ENCODE measurements at regions not wholly inside any gene's neighbourhood (a gene's known extent, or its start where the extent isn't known, plus 50 kb on each side); places are given as distances from the start of the nearest gene placed in this dataset.

GRCh38 chr13:84238381-84238780, 356.1 kb upstream of the SLITRK1 start:
- DNase-seq: no peak

GRCh38 chr13:84237143-84237542, 354.9 kb upstream of the SLITRK1 start:
- peak; percentile 17 for DNase-seq

- no peak for DNase-seq
Measured at GRCh38 chr13:84234416-84234815, 352.1 kb upstream of the SLITRK1 start.

DNA sequence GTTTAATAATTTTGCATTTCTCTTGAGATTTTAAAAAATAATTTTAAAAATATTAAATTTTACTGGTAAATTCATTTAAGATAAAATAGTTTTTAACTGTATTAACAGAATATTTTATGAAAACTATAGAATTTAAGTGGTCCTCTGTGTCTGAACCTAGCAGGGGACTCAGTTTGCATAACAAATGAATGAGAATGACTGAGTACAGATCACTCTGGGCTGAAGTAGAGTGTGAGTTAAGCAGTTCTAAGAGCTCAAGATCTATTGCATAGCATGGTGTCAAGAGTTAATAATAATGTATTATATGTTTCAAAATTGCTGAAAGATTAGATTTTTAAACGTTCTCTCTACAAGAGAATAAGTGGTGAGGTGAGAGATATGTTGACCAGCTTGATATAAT, 348.3 kb upstream of the SLITRK1 start:
- no peak for DNase-seq

- DNase-seq: no peak
Measured at GRCh38 chr13:84211048-84211447, 328.8 kb upstream of the SLITRK1 start.

GRCh38 chr13:84208246-84208910, 326.1 kb upstream of the SLITRK1 start:
- DNase-seq: no peak

DNA sequence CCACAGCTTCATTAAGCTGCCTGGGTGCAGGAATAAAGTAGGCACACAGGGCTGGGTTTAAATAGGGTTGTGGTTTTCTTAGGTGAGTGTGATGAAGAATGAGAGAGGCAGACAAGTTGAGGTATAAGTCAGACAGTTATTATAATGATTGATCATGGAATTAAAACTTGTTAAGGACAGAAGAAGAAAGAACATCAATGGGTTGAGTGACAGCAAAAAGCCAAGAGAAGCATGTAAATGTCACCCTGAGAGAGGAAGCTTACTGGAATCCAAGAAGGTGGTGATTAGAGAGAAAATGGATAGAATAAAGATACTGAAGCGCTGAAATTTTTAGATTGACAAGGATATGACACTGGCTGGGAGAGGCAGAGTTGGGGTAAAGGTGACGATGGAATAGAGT, 325.2 kb upstream of the SLITRK1 start:
- no peak for DNase-seq

DNA sequence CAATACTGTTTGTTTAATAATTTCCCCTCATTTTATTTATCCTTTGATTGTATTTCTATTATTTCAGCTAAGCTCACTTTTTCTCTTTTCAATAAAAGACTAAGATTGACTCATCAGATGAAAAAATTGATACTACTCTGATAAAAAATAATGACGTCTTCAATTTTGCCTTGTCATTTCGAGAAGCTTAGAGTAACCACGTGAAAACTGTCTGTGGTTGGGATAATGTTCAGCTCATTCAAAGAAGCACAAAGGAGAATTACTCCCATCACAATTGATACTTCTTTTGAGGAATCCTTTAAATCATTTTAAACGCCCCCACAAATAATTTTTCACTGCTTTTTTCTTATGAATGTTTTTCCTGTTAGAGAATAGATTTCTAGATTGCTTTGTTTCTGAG, 318.7 kb upstream of the SLITRK1 start:
- no peak for DNase-seq

DNA sequence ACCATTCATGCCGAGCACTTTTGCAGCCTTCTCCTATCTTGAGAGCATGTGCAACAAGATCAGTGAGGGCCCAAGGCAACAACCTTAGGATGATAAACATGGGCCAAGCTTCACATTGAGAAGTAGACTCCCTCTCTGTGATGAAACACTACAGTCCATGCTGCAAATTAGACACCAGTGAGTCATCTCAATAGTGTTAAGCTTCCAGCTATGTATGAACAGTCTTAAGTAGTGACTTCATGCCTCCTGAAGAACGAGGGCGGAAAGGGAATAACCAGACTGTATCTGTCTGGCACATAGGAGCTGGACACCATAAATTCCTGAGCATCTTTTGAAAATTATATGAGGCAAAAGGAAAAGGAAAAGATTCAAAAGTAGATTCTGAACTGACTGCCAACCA, 309.9 kb upstream of the SLITRK1 start:
- no peak for DNase-seq

DNA sequence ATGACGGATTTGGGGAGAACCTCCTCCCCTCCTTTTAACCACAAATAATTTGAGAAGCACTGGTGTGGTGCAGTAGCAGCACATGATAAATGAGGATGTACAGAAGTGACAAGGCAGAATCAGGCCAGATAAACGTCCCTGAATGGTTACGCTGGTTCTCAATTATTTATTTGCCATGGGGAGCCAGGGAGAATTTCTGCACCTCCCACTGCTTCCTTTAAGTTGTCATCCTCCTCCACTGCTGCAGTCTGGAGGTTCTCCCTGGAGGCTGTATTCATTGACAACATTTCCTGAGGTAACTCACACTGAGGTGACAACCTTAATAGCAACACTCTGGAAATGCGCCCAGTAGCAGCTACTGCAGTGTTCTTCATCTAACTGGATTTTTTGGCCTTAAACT, 308.9 kb upstream of the SLITRK1 start:
- DNase-seq: peak; percentile 29

DNA sequence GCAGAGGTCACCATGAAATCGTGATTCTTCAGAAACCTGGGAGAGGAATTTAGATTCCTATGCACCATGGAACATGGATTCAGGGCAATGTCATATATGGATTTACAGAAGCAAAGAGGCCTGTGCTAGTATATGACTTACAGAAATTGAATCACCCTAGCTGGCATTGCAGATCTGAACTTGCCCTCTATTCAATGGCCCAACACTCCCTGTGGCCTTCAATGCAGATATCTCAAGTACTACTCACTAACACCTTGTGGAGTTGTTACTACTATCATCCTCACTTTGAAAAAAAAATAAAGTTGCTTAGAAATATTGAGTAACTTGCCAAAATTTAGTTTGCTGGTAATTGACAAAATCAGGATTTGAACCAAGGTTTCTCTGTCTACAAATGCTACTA, 305.4 kb upstream of the SLITRK1 start:
- no peak for DNase-seq

DNA sequence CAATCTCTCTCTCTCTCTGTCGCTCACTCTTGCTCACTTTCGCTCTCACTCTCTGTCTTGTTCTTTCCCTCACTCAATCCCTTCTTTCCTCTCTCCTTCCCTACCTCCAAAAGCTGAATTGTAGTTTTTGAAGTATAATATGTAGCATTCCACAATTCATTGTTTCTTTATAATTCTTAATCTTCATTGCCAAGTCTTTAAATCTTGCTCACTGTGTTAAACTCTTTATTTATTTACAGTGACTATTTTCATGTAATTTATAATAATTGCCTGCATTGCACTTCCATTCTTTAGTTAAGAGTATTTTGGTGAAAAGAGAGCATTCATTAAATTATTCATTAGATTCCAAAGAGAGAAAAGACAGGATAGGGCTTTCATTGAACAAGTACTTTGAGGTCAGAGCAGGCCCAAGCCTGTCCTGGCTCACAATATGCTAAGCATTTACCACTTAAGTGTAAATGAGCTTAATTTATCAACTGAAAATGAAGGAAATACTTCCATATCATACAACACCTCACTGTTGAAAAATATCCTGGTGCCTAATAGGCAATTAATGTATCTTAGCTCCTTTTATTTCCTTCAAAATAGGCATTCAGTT, 257.4 kb upstream of the SLITRK1 start:
- no peak for DNase-seq

- no peak for DNase-seq
Measured at GRCh38 chr13:84137292-84137691, 255.0 kb upstream of the SLITRK1 start.

DNA sequence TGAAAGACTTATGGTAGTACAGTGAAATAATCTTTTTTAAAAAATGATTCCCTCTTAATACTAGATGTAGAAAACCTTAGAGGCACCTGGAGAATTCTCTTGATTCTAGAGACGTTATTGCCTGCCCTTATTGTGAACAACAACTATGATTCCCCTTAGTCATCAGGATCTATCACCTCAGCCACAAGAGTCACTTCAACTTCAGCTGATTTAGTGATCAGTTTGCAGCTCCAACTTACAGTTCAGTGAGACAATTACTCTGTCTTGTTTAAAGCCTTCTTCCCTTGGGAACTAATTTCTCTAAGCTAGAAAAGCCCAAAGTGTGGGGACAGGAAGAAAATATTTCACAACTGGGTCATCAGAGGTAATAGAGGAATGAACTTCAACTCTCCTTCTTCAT, 254.3 kb upstream of the SLITRK1 start:
- DNase-seq: no peak

DNA sequence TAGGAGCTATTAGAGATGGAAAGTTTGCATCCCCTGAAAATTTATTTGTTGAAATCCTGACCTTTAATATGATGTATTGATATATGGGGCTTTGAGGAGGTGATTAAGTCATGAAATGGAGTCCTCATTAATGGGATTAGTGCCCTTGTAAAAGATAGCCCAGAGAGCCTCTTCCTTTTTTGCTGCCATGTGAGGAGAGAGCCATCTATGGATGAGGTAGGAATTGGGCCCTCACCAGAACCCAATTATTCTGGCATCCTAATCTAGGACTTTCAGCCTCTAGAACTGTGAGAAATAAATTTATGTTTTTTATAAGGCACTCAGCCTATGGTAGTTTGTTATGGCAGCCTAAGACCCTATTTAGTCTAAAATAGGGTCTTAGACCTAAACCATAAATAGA, 250.2 kb upstream of the SLITRK1 start:
- DNase-seq: no peak

DNA sequence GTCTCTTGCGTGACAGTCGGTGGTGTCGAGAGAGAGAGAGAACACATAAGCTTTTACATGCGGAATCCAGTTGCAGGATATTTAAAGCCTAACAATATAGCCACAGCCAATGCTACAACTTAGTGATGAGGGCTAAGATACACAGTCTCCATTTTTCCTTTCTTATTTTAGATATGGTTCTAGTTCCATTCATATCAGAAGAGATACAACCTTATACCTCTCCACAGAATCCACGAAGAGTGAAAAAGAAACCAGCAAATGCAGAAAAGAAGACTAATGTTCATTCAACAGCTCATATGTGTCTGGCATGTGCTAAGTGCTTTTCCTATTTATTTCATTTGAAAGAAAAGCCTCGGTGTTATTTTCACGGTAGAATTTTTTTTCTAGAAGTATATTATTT, 249.0 kb upstream of the SLITRK1 start:
- no peak for DNase-seq

DNA sequence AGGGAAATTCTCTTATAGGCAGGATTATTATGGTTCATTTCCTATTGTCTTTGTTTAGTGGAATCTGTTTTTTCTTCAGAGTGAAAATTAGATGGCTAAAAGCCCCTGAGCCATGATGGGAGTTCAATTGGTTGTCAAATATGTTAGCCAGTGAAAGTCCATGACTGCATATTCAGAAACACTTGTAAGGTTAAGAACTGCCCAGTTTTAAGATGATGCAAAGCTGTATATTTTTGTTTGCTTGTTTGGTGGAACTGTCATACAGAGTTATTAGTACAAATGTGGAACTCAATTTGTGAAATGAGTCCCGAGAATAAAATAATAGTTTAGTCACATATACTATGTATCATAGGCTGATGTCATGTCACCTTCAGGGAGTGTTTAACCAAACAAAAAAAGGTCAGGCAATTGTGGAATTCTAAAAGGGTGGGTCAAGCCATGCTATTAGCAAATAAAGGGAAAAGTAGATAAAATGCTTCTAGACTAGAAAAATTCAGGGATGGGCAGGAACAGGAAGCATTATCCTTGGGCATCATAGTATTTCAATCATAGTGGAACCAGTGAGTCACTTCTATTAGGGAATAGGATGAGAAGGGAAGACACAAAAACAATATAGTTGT, 248.3 kb upstream of the SLITRK1 start:
- no peak for DNase-seq

DNA sequence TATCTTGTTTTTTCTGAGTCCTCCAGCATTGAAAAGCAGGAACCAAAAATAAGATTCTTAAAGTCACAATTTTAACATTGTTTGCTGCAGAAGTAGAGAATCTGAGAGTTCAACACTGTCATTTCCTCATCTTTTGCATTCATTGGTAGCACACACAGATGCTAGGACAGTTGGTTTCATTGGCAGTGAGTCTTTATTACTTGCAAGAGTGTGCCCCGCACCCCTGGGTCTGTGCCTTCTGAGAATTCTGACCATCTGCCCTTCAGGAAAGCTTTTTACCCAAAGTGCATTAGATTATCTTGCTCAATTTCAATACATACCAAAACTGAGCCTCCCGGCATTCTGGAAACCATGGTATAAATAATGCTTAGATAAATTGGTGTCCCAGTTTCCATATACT, 247.7 kb upstream of the SLITRK1 start:
- no peak for DNase-seq

DNA sequence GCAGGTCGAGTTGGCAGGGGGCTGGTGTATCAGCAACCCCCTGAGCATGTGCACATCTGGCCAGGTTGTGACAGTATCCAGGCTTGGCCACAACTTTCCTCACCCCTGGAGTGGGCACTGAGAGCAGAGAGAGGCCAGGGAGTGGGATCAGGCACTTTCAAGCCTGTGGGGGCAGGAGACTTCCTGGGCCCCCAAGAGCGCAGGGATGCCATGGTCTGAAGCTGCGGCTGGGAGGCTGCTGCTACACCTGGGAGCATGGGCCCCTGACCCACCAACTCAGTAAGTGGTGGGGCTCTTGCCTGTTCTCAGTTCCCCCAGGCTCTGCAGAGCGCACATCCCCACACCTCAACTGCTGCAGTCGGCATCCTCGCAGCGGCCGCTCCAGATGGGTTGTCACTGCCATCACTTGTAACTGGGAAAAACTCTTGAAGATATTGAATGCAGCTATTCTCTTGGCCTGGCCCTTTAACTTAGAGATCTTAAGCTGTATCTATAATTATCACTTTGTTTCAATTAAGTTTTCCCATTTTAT, 245.4 kb upstream of the SLITRK1 start:
- no peak for DNase-seq

GRCh38 chr13:84126671-84127171, 244.4 kb upstream of the SLITRK1 start:
- DNase-seq: no peak

DNA sequence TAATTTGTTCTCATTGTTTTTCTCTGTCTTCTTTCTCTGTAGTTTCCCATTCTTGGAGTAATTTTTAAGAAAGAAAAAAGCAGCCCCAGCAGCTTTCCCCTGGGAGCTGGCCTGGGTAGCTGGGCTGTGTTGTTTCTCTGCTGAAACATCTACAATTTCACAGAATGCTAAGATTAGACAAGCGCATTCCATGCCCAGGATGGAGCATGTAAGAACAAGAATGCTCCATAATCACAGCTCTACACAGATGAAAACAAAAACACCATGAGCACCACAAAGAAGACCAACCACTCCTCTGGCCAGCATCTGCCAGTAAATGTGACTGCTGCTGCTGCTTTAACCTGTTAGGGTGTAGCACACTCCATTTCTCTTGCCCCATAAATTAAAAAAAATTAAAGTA, 239.2 kb upstream of the SLITRK1 start:
- DNase-seq: no peak

GRCh38 chr13:84118839-84119409, 236.7 kb upstream of the SLITRK1 start:
- DNase-seq: no peak

GRCh38 chr13:84098273-84098672, 216.0 kb upstream of the SLITRK1 start:
- DNase-seq: no peak

DNA sequence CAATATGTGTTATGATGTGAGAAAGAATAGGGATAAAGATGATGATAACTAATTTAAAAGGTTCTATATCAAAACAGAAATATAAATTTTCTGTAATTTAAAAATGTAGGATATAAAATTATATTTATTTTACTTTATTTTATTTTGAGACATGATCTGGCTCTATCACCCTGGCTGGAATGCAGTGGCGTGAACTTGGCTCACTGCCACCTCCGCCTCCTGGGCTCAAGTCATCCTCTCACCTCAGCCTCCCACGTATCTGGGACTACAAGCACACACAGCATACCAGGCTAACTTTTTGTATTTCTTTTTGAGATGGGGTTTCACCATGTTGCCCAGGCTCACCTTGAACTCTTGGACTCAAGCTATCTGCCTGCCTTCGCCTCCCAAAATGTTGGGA, 214.9 kb upstream of the SLITRK1 start:
- no peak for DNase-seq
